ENCODE measurements at regions not wholly inside any gene's neighbourhood (a gene's known extent, or its start where the extent isn't known, plus 50 kb on each side); places are given as distances from the start of the nearest gene placed in this dataset.

DNA sequence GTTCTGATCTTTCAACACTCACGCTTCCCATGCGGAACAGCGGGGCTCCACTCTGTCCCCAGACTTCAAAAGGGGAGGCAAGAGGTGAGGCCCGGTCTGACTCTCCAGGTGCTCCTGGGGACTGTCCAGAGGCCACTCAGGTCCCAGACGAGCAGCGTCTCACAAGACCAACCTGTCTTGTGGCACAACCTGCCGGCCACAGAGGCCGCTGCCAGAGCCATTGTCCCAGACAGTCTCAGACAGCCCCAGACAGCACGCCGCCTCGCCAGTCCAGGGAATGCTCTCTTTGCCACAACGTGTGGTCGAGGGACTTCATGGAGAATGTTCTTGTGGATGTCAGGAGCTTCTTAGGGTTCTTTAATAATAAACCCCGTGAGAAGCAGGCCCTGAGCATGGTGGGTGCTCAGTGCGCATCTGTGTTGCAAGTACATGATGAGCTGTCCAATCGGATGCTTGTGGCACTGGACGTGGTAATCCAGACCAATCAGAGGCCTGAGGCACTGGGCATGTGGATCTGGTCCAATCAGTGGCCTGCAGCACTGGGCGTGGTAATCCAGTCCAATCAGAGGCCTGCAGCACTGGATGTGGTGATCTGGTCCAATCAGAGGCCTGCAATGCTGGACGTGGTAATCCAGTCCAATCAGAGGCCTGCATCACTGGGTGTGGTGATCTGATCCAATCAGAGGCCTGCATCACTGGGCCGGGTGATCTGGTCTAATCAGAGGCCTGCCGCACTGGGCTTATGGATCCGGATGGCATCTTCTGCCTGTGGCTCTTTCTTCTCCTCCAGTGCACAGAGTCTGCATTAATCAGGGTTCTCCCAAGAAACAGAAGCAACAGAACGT, 76.4 kb downstream of the TMEM18 start:
- no peak overlapping the region for H3K27ac ChIP-seq
- intact Hi-C loops (cut with DNase I), result no loop called here
- no peaks in the 10 kb centered on the region for H3K4me1 ChIP-seq
- H3K4me3 ChIP-seq (replicated peaks in 1 of 3), result no peak overlapping the region
- no peaks in the 10 kb centered on the region for H3K9me3 ChIP-seq
- DNase-seq, result no peak
- TF ChIP-seq, protein P1, sequence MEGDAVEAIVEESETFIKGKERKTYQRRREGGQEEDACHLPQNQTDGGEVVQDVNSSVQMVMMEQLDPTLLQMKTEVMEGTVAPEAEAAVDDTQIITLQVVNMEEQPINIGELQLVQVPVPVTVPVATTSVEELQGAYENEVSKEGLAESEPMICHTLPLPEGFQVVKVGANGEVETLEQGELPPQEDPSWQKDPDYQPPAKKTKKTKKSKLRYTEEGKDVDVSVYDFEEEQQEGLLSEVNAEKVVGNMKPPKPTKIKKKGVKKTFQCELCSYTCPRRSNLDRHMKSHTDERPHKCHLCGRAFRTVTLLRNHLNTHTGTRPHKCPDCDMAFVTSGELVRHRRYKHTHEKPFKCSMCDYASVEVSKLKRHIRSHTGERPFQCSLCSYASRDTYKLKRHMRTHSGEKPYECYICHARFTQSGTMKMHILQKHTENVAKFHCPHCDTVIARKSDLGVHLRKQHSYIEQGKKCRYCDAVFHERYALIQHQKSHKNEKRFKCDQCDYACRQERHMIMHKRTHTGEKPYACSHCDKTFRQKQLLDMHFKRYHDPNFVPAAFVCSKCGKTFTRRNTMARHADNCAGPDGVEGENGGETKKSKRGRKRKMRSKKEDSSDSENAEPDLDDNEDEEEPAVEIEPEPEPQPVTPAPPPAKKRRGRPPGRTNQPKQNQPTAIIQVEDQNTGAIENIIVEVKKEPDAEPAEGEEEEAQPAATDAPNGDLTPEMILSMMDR (IDR thresholded peaks at IDR 0.05), result no peak
- no peak for TF ChIP-seq POLR2A (IDR thresholded peaks at IDR 0.05)
- no peaks in the 10 kb centered on the region for H3K36me3 ChIP-seq
- 85 to 94% methylated on average over 16 to 21 of the region's 23 CpGs for WGBS, 2 donors
- no peaks in the 10 kb centered on the region for H3K27me3 ChIP-seq

DNA sequence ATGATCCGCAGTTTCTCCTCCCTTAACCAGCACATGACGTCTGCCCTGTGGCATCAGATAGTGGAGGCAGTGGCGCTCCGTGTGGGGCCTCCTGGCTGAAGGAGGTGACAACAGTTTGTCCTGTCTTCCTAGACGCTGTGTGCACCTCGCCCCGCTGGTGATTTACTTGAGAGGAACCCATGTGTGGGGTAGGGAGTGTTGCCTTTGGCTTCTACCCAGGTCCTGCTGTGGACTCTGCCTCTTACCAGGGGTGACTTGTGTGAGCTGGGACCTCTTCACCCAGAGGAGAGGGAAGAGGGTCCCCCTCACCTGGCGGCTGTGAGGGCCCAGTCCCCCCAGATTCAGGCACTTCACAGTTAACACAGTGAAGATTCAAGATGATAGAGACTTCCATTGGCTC, 77.6 kb downstream of the TMEM18 start:
- DNase-seq, result no peak
- intact Hi-C loops (cut with DNase I), result no loop called here
- Histone ChIP-seq H3K9me3 (no peaks in the 10 kb centered on the region), H3K27me3 (no peaks in the 10 kb centered on the region), H3K36me3 (no peaks in the 10 kb centered on the region), H3K4me3 (replicated peaks in 1 of 3) (no peak overlapping the region), H3K4me1 (no peaks in the 10 kb centered on the region), H3K27ac (no peak overlapping the region)
- TF ChIP-seq, protein P1 (IDR thresholded peaks at IDR 0.05), result no peak
- TF ChIP-seq POLR2A (IDR thresholded peaks at IDR 0.05), result no peak
- 75 to 77% methylated on average over 7 to 8 of the region's 8 CpGs for WGBS, 2 donors

DNA sequence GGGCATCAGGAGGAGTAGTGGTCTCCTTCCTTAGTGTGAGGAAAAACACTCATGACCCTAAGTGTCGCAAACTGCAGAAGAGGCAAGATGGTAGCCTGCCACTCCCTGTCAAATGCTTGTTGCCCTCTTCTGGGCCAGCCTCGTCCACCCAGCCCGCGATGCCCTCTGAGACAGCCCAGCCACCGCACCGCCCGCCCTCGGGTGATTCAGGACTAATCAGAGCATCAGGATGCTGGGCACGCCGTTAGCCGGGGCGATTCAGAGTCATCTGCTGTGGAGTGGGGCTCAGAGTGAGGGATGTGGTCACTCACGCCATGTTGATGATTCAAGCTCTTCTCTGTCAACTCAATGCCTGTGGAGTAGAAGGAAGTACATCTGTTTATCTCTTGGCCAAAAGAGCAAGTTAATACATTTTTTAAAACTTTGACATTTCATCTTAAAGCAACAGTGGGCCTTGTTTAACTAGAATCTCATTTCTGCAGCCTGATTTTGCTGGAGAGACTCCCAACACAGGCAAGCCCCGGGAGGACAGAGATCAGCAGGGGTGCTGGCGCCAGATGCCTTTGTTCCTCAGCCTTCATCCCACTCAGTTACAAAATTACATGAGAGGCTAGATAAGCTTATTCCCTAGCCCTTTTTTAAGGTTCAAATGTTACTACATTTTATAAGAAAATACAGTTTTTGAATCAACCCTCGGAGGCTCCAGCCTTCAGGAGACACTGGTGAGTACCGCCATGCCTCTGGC, 79.0 kb downstream of the TMEM18 start:
- Histone ChIP-seq H3K4me1 (no peaks in the 10 kb centered on the region), H3K27me3 (no peaks in the 10 kb centered on the region), H3K27ac (no peak overlapping the region), H3K4me3 (replicated peaks in 1 of 3) (no peak overlapping the region), H3K36me3 (no peaks in the 10 kb centered on the region), H3K9me3 (no peaks in the 10 kb centered on the region)
- intact Hi-C loops (cut with DNase I), result no loop called here
- DNase-seq, result no peak
- no peak for TF ChIP-seq POLR2A (IDR thresholded peaks at IDR 0.05)
- TF ChIP-seq, protein P1 (IDR thresholded peaks at IDR 0.05), result no peak
- 91 to 92% methylated on average over 17 of the region's 17 CpGs for WGBS, 2 donors

DNA sequence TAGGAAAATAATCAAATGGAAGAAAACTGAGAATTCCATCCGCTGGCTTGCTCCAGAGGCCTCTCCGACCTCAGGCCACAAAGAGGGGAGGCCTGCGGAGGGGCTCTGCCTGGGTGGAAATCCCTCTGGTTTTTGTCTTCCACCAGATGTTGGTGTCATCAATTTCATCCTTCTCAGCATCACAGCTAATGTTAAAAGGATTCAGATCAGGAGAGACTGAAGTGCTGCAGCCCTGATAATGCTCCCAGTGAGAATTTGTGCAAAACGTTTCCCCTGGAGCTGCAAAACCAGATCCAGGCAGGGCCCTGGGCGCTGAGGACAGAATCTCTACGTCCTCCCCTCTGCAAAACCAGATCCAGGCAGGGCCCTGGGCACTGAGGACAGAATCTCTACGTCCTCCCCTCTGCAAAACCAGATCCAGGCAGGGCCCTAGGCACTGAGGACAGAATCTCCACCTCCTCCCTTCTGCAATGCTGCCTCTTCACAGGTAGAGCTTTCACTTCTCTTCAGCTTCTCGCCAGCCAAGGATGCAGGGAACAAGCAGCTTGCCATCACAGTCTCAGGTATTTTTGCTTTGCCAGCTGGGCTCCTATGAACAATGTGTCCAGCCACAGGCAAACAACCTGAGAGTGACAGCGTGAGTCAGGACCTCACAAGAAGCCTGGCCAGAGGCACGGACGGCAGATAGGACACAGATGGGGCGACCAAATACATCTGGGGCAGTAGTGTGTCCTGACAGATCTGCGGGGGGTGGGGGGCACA, 81.2 kb downstream of the TMEM18 start:
- WGBS, 2 donors, result 85 to 92% methylated on average over 13 of the region's 13 CpGs
- H3K36me3 ChIP-seq, result no peaks in the 10 kb centered on the region

More for the DNA sequence above, 81.2 kb downstream of the TMEM18 start:
- TF ChIP-seq, protein P1 (IDR thresholded peaks at IDR 0.05), result no peak
- TF ChIP-seq POLR2A (IDR thresholded peaks at IDR 0.05), result no peak
- H3K27ac ChIP-seq, result no peak overlapping the region
- no peak for DNase-seq
- intact Hi-C loops (cut with DNase I), result no loop called here
- H3K4me3 ChIP-seq (replicated peaks in 1 of 3), result no peak overlapping the region
- no peaks in the 10 kb centered on the region for H3K9me3 ChIP-seq
- H3K27me3 ChIP-seq, result no peaks in the 10 kb centered on the region
- no peaks in the 10 kb centered on the region for H3K4me1 ChIP-seq

Measured in thyroid gland (tissue), 4 donors.